Adipose tissue (tissue), 3 donors: ENCODE measurements at regions not wholly inside any gene's neighbourhood (a gene's known extent, or its start where the extent isn't known, plus 50 kb on each side); places are given as distances from the start of the nearest gene placed in this dataset.
"Not testable (repeated sequence)": the region's sequence is repeated elsewhere in the genome, so short reads cannot be mapped to it uniquely, and the experiment has no call there.

Experiments used
- H3K27ac ChIP-seq: one replicate; pipeline ENCODE4 v1.5.1; 2013; ENCODE audit warnings: low read depth, low read length
- WGBS, 3 donors: extraction: QIAGEN DNeasy Blood & Tissue Kit; methylation state at CpG; one replicate each; pipeline ENCODE4 v1.1.7; 2013; 5-methylcytosine and 5-hydroxymethylcytosine counted together
- donor health status: healthy with polysubstance abuse.
- donor health status: Bipolar disorder and iron deficiency.
- donor health status: healthy.

DNA sequence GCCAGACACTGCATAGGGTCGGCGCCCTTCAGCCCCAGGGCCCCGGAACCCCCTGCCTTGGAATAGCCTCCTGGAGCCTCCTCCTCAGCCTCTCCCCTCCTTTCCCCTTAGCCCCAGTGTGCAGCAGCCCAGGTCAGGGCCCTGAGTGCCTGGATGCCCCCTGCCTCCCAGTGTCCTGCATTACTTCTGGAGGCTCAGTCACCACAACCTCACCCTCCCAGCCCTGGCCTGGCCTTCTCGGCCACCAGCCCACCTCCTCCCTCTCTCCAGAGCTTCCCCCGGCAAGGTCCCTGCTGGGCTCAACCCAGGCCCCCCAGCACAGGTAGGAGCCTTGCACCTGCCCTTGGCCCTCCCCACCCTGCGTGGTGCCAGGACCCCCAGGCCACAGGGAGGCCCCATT lies 119.0 kb downstream of the TMEM121 start:
- no CpG with 5 or more reads among the region's 6 CpGs for WGBS, 3 donors
- H3K27ac ChIP-seq, result not testable (repeated sequence)

DNA sequence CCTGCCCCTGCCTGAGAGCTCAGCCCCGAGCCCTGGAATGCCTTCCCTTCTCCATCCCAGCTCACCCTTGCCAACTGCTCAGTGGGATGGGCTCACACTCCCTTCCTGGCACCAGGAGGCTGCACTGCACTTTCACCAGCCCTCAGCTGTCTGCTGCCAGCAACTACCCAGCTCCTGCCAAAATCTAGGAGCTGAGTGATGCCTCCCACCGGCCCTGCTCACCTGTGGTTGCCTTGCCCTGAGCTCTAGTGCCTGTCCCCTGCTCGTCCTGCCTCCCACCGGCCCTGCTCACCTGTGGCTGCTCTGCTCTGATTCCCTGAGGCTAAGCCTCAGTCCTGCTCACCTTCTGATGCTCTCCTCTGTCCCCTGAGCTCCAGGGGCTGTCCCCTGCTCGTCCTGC lies 119.8 kb downstream of the TMEM121 start:
- WGBS, 3 donors, result 43 to 59% (median 52%) methylated on average over 4 to 5 of the region's 5 CpGs
- H3K27ac ChIP-seq, result no peak overlapping the region

DNA sequence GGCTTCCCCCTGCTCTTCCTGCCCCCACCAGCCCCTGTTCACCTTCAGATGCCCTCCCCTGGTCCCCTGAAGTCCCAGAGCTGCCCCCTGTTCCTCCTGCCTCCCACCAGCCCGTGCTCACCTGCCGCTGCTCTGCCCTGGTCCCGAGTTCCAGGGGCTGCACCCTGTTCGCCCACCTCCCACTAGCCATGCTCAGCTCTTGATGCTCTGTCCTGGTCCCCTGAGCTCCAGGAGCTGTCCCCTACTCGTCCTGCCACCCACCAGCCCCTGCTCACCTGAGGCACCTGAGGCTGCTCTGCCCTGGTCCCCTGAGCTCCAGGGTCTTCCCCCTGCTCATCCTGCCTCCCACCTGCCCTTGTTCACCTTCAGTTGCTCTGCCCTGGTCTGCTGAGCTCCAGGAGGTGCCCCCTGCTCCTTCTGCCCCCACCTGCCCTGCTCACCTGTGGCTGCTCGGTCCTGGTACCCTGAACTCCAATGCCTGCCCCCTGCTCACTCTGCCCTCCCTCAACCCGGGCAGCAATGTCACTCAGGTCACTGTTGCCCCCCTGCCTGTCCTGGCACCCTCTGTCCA lies 120.4 kb downstream of the TMEM121 start:
- H3K27ac ChIP-seq, result not testable (repeated sequence)
- 50 to 70% (median 58%) methylated on average over 7 of the region's 7 CpGs for WGBS, 3 donors

DNA sequence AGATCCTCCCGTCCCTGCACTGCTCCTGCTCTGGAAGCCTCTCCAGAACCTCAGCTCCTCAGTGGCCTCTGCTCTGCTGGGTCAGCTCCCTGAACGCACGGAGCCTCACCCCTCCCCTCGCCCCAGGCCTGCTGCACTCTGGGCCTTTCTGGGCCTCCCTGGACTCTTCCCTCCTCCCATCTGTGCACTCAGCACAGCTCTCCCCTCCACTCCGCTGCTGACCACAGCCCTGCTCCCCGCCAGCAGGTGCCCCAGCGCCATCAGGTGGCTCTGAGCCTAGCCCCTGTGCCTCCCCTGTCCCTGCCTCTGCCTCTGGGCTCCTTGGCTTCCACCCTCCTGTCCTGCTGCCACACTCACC lies 121.0 kb downstream of the TMEM121 start:
- not testable (repeated sequence) for H3K27ac ChIP-seq
- 54 to 73% (median 61%) methylated on average over 7 of the region's 7 CpGs for WGBS, 3 donors

DNA sequence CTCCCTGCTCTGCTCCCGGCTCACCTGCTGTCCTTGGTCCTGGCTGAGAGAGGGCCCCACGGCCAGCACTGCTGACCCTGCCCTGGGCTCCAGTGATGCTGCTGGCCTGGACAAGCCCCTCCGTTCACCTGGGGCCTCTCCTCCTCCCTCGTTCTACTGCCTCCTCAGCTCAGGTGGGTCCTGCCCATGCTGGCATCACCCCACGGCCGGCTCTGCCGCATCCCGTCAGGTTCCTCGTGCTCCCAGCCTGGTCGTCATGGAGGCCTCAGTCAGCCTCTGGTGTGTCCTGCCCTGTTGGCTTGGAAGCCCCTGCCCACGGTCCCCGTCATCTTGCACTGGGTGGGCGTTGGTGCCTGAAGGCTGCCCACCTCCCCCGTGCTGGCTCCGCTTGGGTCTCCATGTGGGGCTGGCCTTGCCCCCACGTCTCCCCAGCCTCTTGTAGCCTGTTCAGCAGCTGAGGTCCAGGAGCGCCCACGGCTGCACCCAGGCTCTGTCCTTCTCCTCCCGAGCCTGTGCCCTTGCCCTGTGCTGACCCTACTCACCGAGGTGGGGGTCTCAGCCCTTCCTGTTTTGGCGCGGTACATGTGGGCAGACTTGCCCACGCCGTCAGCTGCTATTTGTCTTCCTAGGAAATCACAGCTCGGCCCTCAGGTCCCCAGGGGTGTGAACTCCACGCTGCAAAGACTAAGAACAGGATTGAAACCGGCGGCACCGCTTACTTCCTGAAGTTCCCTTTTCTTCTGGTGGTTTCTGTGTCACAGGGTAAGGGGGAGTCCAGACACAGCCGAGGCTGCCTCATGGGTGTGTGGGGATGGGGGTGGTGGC lies 121.6 kb downstream of the TMEM121 start:
- WGBS, 3 donors, result 76 to 77% (median 77%) methylated on average over 30 of the region's 30 CpGs
- H3K27ac ChIP-seq, result no peak overlapping the region

DNA sequence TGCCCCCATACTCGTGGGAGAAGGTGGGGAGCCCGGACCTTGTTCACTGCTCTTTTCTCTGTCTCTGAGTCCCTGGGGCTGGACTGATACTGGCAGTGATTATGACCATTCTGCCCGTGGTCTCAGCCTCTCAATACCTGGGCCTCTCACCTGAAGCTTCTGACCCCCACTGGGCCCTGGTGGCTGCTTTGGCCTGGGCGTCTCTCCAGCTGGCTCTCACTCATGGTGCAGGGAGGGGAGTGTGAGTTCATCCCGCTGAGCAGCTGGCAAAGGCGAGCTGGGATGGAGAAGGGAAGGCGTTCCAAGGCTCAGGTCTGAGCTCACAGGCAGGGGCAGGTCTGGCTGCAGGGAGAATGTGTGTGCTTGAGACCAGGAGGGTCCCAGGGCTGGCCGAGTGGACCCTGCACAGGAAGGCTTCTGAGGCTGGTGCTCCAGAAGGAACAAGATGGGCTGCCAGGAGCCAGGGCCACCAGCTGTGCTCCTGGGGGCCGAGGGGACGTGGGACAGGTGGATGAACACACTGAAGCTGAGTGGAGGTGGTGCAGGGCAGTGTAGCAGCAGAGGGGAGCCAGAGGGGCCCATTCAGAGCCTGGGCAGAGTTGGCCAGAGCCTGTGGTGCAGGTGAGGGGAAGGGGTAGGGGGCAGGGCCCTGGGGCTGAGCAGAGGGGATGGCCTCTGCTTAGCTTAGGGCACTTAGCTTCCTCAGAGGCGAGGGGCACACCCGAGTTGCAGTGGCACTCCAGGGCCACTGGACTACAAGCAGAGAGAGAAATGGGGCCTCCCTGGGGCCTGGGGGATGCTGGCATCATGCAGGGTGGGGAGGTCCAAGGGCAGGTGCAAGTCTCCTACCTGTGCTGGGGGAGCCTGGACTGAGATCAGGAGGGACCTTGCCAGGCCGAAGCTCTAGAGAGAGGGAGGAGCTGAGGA lies 122.5 kb downstream of the TMEM121 start:
- 65 to 78% (median 75%) methylated on average over 11 to 12 of the region's 13 CpGs for WGBS, 3 donors
- H3K27ac ChIP-seq, result not testable (repeated sequence)

DNA sequence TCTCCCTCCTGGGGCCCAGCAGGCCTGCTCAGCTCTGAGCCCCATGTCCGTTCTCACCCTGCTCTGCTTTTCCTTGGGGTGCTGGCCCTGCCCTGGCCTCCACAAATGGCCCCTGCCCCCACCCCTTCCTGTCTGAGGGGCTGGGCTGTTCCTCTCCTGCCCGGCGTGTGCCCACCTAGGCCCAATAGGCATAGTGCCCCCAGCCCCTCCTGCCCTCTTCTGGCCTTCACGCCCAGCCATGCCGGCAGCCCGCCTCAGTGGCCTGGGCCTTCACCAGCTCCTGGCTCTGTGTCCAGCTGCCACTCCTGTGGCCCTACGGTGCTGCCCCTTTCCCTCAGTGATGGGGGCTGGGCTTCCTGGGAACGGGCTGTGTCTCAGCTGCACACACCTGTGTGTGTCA lies 125.9 kb downstream of the TMEM121 start:
- WGBS, 3 donors, result 84 to 94% (median 90%) methylated on average over 6 to 7 of the region's 8 CpGs
- not testable (repeated sequence) for H3K27ac ChIP-seq

DNA sequence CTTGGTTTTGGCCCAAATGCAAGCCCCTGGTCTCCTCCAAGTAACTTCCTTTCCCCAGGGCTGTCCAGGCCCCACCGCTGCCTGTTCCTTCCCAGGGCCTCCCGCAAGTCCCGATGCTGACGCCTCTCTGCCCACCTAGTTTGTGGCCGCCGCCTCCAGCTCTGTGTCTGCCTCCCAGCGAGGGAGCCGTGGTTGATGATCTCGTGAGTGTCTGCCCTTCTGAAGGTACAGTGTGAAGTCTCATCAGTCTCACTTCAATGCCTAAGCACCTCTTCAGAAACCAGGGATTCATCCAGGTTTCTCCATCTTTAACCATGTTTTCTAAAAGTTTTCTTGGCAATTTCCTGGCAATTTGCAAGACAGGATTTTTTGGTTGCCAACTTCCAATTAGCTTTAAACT lies 127.5 kb downstream of the TMEM121 start:
- 78 to 89% (median 88%) methylated on average over 5 of the region's 9 CpGs for WGBS, 3 donors
- H3K27ac ChIP-seq, result not testable (repeated sequence)

DNA sequence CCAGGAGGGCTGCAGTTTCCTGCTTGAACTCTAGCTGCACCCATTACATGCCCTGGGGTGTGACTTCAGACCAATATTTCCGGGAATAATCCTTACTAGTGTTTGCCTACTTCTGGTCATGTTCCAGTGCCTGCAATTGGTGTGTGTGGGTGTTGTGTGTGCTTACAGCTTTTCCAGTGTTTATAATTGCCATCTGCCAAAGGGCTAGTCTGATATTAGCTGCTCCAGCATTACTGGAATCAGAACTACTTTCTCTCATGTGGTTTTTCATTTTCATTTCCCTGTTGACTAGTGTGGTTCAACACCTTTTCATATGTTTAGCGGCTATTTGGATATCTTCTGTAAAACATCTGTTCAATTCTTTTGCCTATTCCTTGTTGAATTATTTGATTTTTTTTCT lies 132.9 kb downstream of the TMEM121 start:
- WGBS, 3 donors, result 75 to 83% (median 79%) methylated on average over 2 of the region's 2 CpGs
- not testable (repeated sequence) for H3K27ac ChIP-seq

DNA sequence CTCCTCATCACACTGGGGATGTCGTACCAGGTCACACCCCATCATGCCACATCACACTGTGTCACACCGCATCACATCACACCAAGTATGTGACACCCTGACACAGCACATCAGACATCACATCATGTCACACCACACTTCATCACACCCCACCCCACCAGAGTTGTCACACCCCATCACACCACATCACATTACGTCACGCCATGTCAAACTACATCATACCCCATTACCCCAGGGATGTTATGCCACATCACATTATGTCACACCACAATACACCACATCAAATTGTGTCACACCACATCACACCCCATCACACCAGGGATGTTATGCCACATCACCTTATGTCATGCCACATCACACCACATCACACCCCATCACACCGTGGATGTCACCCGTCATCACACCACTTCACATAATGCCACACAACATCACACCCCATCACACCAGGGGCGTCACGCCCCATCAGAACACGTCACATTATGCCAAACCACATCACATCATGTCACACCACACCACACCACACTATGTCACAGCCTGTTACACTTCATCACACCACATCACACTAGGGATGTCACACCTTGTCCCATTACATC lies 133.6 kb downstream of the TMEM121 start:
- H3K27ac ChIP-seq, result no peak overlapping the region
- 82 to 94% (median 94%) methylated on average over 9 of the region's 9 CpGs for WGBS, 3 donors

DNA sequence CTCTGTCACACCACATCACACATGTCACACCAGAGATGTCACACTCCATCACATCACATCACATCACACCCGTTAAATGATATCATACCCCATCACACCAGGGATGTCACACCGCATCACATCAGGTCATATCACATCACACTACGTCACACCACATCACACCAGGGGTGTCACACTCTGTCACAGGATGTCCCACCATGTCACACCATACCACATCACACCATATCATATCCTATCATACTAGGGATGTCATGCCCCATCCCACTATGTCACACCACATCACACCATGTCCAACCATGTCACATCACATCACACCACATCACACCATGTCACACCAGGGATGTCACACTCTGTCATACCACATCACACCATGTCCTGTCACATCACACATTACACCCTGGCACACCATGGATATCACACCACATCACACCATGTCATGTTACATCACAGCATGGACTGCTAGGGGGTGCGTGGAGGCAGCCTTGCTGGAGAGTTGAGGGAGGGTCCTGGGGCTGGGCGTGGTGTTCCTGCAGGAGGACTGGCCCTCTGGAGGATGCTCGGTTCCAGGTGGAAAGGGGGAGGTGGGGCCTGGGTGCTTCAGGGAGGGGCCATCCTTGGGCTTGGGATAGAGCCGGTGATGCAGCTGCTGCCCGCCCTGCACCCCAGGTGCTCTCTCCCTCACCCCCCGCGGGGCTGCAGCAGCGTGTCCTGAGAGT lies 134.6 kb downstream of the TMEM121 start:
- WGBS, 3 donors, result 80 to 84% (median 83%) methylated on average over 8 of the region's 11 CpGs
- no peak overlapping the region for H3K27ac ChIP-seq

DNA sequence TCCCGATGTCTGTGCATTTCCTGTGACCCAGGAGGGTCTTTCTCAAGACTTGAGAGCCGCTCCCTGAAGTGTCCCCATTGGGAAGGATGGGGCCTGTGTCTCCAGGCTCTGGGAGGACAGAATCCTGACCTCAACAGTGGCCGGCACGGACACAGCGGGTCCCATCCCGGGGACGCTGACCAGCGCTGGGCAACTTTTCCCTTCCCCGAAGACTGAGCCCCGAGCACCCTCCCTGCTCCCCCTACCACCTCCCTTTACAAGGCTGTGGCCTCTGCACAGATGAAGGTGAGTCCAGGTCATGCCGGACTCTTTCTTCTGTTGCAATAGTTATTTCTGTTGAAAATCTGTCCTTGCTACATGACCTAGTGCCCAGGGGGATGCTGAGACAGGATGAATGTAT lies 135.7 kb downstream of the TMEM121 start:
- H3K27ac ChIP-seq, result not testable (repeated sequence)
- 82 to 90% (median 86%) methylated on average over 10 to 11 of the region's 11 CpGs for WGBS, 3 donors

DNA sequence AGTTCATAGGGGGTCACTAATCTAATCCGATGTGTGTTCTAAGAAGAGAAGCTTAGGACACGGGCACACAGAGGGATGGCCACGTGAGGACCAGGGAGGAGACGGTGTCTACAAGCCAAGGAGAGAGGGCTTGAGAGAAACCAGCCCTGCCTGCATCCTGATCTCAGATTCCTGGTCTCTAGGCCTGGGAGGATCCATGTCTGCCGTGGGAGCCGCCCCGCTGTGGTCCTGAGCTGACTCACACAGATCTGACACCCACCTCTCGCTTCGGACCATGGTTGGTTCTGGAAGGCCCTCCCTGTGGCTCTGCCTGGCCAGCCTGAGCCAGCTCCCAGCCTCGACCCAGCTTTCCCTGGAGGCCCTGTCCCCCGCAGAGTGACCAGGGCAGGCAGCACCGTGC lies 136.2 kb downstream of the TMEM121 start:
- H3K27ac ChIP-seq, result not testable (repeated sequence)
- 73 to 86% (median 82%) methylated on average over 5 to 9 of the region's 12 CpGs for WGBS, 3 donors

DNA sequence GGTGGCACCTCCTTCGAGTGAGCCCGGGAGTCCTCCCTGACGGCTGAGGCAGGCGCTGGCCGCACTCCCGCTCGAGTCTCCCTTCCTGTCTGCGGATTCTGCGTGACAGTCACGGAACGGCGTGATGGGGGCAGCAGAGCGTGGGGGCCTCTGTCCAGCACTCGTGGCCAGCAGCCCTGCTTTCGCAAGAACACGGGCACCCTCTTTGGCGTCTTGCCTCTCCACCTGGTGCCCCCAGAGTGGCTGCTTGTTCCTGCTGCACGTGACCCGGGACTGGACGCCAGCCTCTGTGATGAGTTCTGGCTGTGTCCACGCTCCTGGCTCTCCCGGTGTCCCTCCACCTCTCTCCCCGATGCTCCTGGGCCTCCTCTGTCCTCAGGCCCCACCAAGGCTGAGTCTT lies 136.9 kb downstream of the TMEM121 start:
- 66 to 80% (median 70%) methylated on average over 5 to 19 of the region's 23 CpGs for WGBS, 3 donors
- not testable (repeated sequence) for H3K27ac ChIP-seq

DNA sequence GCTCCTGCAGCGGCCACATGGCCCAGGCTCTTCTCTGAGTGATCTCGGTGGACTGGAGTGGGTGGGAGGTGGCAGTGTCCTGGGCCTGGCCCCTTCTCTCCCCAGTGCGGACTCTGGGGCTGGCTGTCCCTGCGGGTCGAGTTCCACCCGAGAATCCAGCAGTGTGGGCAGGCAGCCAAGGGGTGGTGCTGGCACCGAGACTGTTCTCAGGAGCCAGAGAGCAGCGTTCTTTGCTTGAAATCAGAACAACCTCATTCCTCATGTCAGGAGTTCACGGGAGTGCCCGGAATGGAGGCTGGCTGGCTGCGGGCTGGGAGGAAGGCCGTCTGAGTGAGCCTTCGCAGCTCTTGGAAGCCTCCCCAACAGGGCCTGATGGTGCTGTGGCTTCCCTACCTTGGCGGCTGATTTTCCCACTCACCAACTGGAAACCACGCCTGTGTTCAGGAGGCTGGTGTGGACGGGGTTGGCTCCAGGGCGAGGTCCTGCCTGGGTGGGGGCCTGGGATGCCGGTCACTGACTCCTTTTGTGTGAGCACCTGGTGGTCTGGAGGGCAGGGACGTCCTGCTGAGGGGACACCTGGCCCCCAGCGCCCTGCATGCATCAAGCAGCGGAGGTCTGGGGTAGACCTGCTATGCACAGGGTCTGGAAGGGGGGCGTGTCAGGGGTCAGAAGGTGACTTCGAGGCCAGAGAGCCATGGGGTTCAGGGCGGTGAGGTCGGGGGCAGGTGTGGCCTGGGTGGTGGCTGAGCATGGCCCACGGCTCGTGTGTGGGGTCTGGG lies 137.6 kb downstream of the TMEM121 start:
- 65 to 80% (median 69%) methylated on average over 19 to 22 of the region's 27 CpGs for WGBS, 3 donors
- H3K27ac ChIP-seq, result not testable (repeated sequence)

DNA sequence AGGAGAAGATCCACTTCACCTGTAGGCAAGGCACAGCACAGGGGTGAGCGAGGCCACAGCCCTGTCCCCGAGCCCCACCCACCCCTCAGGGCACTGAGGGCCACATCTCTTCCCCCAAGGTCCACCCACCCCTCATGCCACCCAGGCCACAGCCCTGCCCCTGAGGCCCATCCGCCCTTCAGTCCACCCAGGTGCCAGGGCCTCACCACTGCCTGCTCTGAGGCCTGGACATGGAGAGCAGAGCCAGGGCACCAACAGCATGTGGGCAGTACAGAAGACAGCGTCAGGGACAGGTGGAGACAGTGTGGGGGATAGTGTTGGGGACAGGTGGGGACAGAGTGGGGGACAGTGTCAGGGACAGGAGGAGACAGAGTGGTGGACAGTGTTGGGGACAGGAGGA lies 138.3 kb downstream of the TMEM121 start:
- no peak overlapping the region for H3K27ac ChIP-seq
- WGBS, 3 donors, result 62 to 90% (median 85%) methylated on average over 3 to 4 of the region's 4 CpGs

DNA sequence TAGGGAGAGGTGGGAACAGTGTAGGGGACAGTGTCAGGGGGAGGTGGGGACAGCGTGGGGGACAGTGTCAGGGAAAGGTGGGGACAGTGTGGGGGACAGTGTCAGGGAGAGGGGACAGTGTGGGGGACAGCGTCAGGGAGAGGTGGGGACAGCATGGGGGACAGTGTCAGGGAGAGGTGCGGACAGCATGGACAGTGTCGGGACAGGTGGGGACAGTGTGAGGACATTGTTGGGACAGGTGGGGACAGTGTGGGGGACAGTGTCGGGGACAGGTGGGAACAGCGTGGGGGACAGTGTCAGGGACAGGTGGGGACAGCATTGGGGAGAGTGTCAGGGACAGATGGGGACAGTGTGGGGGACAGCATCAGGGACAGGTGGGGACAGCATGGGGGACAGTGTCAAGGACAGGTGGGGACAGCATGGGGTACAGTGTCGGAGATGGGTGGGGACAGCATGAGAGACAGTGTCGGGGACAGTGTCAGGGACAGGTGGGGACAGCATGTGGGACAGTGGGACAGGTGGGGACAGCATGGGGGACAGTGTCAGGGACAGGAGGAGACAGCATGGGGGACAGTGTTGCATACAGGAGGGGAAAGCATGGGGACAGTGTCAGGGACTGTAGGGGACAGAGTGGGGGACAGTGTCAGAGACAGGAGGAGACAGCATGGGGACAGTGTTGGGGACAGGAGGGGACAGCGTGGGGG lies 139.0 kb downstream of the TMEM121 start:
- H3K27ac ChIP-seq, result no peak overlapping the region
- 69 to 81% (median 75%) methylated on average over 9 of the region's 9 CpGs for WGBS, 3 donors
